Mucosa of stomach (tissue), 1 donor: ENCODE measurements at regions not wholly inside any gene's neighbourhood (a gene's known extent, or its start where the extent isn't known, plus 50 kb on each side); places are given as distances from the start of the nearest gene placed in this dataset.

Experiments used
- H3K27me3 ChIP-seq: one replicate; pipeline ENCODE4 v1.7.0; 2013; ENCODE audit warnings: mild to moderate bottlenecking, low read length; ENCODE audit not compliant: control insufficient read depth, insufficient read depth
- H3K36me3 ChIP-seq: one replicate; pipeline ENCODE4 v1.7.0; 2013; ENCODE audit warnings: low read length; ENCODE audit not compliant: control insufficient read depth, insufficient read depth
- H3K4me1 ChIP-seq: one replicate; pipeline ENCODE4 v1.7.0; 2013; ENCODE audit warnings: mild to moderate bottlenecking, low read length; ENCODE audit not compliant: control insufficient read depth, insufficient read depth
- H3K4me3 ChIP-seq: one replicate; pipeline ENCODE4 v1.7.0; 2013; ENCODE audit warnings: low read length
- H3K9ac ChIP-seq: one replicate; pipeline ENCODE4 v1.7.0; 2013; ENCODE audit warnings: mild to moderate bottlenecking, low read length, moderate library complexity
- H3K9me3 ChIP-seq: one replicate; pipeline ENCODE4 v1.7.0; 2013; ENCODE audit warnings: mild to moderate bottlenecking, low read length, moderate library complexity; ENCODE audit not compliant: control insufficient read depth
- donor health status: Pancreatic carcinoma.

GRCh38 chr10:51023636-51024035, 50.7 kb upstream of the PRKG1 start:
- Histone ChIP-seq H3K9ac (no peak overlapping the region), H3K4me3 (no peak overlapping the region), H3K36me3 (no peaks in the 10 kb centered on the region), H3K27me3 (no peaks in the 10 kb centered on the region), H3K9me3 (no peaks in the 10 kb centered on the region), H3K4me1 (no peaks in the 10 kb centered on the region)
